Subcutaneous abdominal adipose tissue (tissue), 5 donors: ENCODE measurements at regions not wholly inside any gene's neighbourhood (a gene's known extent, or its start where the extent isn't known, plus 50 kb on each side); places are given as distances from the start of the nearest gene placed in this dataset.
"Not testable (repeated sequence)": the region's sequence is repeated elsewhere in the genome, so short reads cannot be mapped to it uniquely, and the experiment has no call there.

ENCODE experiments used
- H3K27ac ChIP-seq: one replicate; pipeline ENCODE4 v1.7.0; 2013; ENCODE audit warnings: low read depth, mild to moderate bottlenecking, inconsistent platforms, low read length, moderate library complexity
- H3K27me3 ChIP-seq, 5 donors: one replicate each; pipeline ENCODE4 v1.7.0; 2013; ENCODE audit warnings: low read length in 5 of 5, inconsistent platforms in 1 of 5; ENCODE audit not compliant: control insufficient read depth in 5 of 5, insufficient read depth in 4 of 5
- H3K36me3 ChIP-seq, 5 donors: one replicate each; pipeline ENCODE4 v1.7.0; 2013; ENCODE audit warnings: low read length in 5 of 5; ENCODE audit not compliant: control insufficient read depth in 5 of 5, insufficient read depth in 5 of 5
- H3K4me1 ChIP-seq, 5 donors: one replicate each; pipeline ENCODE4 v1.7.0; 2013; ENCODE audit warnings: low read length in 5 of 5, mild to moderate bottlenecking in 3 of 5, moderate library complexity in 1 of 5; ENCODE audit not compliant: control insufficient read depth in 5 of 5, insufficient read depth in 5 of 5
- H3K4me3 ChIP-seq, 5 donors: one replicate each; pipeline ENCODE4 v1.7.0; 2013; ENCODE audit warnings: low read length in 5 of 5, low read depth in 1 of 5
- H3K9ac ChIP-seq, 5 donors: one replicate each; pipeline ENCODE4 v1.7.0; 2013; ENCODE audit warnings: low read length in 5 of 5, mild to moderate bottlenecking in 4 of 5, moderate library complexity in 3 of 5
- H3K9me3 ChIP-seq, 5 donors: one replicate each; pipeline ENCODE4 v1.7.0; 2013; ENCODE audit warnings: low read length in 5 of 5; ENCODE audit not compliant: control insufficient read depth in 5 of 5
- donor health status: healthy.
- donor health status: healthy.
- donor health status: healthy.
- donor health status: healthy.
- donor health status: healthy.

GRCh38 chr17:5883775-5884665 is 186.2 kb upstream of the WSCD1 start:
- peaks cover 0 to 15% (median 4%) of the 10 kb centered on the region in 5 donors for H3K27me3 ChIP-seq
- H3K27ac ChIP-seq: no peak overlapping the region
- H3K9me3 ChIP-seq: no peaks in the 10 kb centered on the region
- H3K9ac ChIP-seq: no peak overlapping the region
- H3K4me1 ChIP-seq: no peaks in the 10 kb centered on the region
- no peaks in the 10 kb centered on the region for H3K36me3 ChIP-seq
- H3K4me3 ChIP-seq: no peak overlapping the region

GRCh38 chr17:5885336-5885735 is 184.8 kb upstream of the WSCD1 start:
- no peak overlapping the region for H3K27ac ChIP-seq
- no peak overlapping the region for H3K4me3 ChIP-seq
- no peaks in the 10 kb centered on the region for H3K36me3 ChIP-seq
- H3K27me3 ChIP-seq: peaks cover 0 to 14% (median 4%) of the 10 kb centered on the region in 5 donors
- H3K9ac ChIP-seq: no peak overlapping the region
- H3K4me1 ChIP-seq: no peaks in the 10 kb centered on the region
- no peaks in the 10 kb centered on the region for H3K9me3 ChIP-seq

GRCh38 chr17:5888811-5889210 is 181.4 kb upstream of the WSCD1 start:
- no peaks in the 10 kb centered on the region for H3K4me1 ChIP-seq

GRCh38 chr17:5892921-5893675 is 177.1 kb upstream of the WSCD1 start:
- Histone ChIP-seq H3K27ac (no peak overlapping the region), H3K36me3 (no peaks in the 10 kb centered on the region), H3K4me3 (no peak overlapping the region), H3K27me3 (peaks cover 0 to 16% (median 11%) of the 10 kb centered on the region in 5 donors), H3K9ac (no peak overlapping the region), H3K9me3 (no peaks in the 10 kb centered on the region), H3K4me1 (peaks cover 0 to 5% (median 0%) of the 10 kb centered on the region in 5 donors)

More at GRCh38 chr17:5888811-5889210, 181.4 kb upstream of the WSCD1 start:
- Histone ChIP-seq H3K27me3 (peaks cover 0 to 9% (median 7%) of the 10 kb centered on the region in 5 donors), H3K27ac (no peak overlapping the region), H3K9ac (no peak overlapping the region), H3K36me3 (no peaks in the 10 kb centered on the region), H3K9me3 (no peaks in the 10 kb centered on the region), H3K4me3 (no peak overlapping the region)

- Histone ChIP-seq H3K4me1 (peaks cover 0 to 5% (median 0%) of the 10 kb centered on the region in 5 donors), H3K9ac (no peak overlapping the region), H3K27me3 (peaks cover 0 to 14% (median 12%) of the 10 kb centered on the region in 5 donors), H3K36me3 (no peaks in the 10 kb centered on the region), H3K27ac (no peak overlapping the region), H3K9me3 (no peaks in the 10 kb centered on the region), H3K4me3 (no peak overlapping the region)
Observed at GRCh38 chr17:5893741-5894140, 176.4 kb upstream of the WSCD1 start.

- Histone ChIP-seq H3K27me3 (peaks cover 0 to 12% (median 10%) of the 10 kb centered on the region in 5 donors), H3K9me3 (no peaks in the 10 kb centered on the region), H3K4me3 (no peak overlapping the region), H3K4me1 (peaks cover 0 to 5% (median 0%) of the 10 kb centered on the region in 5 donors), H3K27ac (no peak overlapping the region), H3K9ac (no peak overlapping the region), H3K36me3 (no peaks in the 10 kb centered on the region)
Observed at GRCh38 chr17:5895276-5895675, 174.9 kb upstream of the WSCD1 start.

GRCh38 chr17:5896215-5896614 is 174.0 kb upstream of the WSCD1 start:
- H3K27ac ChIP-seq: no peak overlapping the region
- H3K4me3 ChIP-seq: no peak overlapping the region
- no peaks in the 10 kb centered on the region for H3K36me3 ChIP-seq
- H3K9ac ChIP-seq: no peak overlapping the region
- H3K27me3 ChIP-seq: peaks cover 0 to 13% (median 7%) of the 10 kb centered on the region in 5 donors
- H3K4me1 ChIP-seq: peaks cover 0 to 5% (median 0%) of the 10 kb centered on the region in 5 donors
- no peaks in the 10 kb centered on the region for H3K9me3 ChIP-seq

GRCh38 chr17:5897275-5897911 is 172.8 kb upstream of the WSCD1 start:
- Histone ChIP-seq H3K4me3 (no peak overlapping the region), H3K36me3 (no peaks in the 10 kb centered on the region), H3K27ac (no peak overlapping the region), H3K27me3 (peaks cover 3 to 19% (median 11%) of the 10 kb centered on the region in 5 donors), H3K9me3 (peaks cover 0 to 4% (median 2%) of the 10 kb centered on the region in 5 donors), H3K4me1 (peaks cover 0 to 5% (median 0%) of the 10 kb centered on the region in 5 donors), H3K9ac (no peak overlapping the region)

- not testable (repeated sequence) for H3K9ac ChIP-seq, H3K27ac ChIP-seq, H3K4me1 ChIP-seq, H3K4me3 ChIP-seq, H3K36me3 ChIP-seq
- H3K27me3 ChIP-seq: peaks cover 3 to 19% (median 13%) of the 10 kb centered on the region in 5 donors
- peaks cover 0 to 10% (median 6%) of the 10 kb centered on the region in 5 donors for H3K9me3 ChIP-seq
Observed at GRCh38 chr17:5897981-5898380, 172.2 kb upstream of the WSCD1 start.
